Testis (tissue), 2 donors: ENCODE measurements at regions not wholly inside any gene's neighbourhood (a gene's known extent, or its start where the extent isn't known, plus 50 kb on each side); places are given as distances from the start of the nearest gene placed in this dataset.

ENCODE experiments used
- POLR2A ChIP-seq: fragments of 450-650 bp; IDR thresholded peaks from one replicate; pipeline ENCODE4 v1.6.1; 2017; ENCODE audit warnings: antibody characterized with exemption, mild to moderate bottlenecking, moderate library complexity
- TF ChIP-seq, protein P1 (sequence below), 3 experiments: fragments of 450-650 bp in 2 of 3; fragments of 200-600 bp in 1 of 3; sonication (generic) in 1 of 3; IDR thresholded peaks; one replicate each; pipeline ENCODE4 v1.5.1; 2016 to 2019; ENCODE audit warnings: antibody characterized with exemption in 3 of 3, mild to moderate bottlenecking in 2 of 3, moderate library complexity in 1 of 3

- TF ChIP-seq, protein P1, sequence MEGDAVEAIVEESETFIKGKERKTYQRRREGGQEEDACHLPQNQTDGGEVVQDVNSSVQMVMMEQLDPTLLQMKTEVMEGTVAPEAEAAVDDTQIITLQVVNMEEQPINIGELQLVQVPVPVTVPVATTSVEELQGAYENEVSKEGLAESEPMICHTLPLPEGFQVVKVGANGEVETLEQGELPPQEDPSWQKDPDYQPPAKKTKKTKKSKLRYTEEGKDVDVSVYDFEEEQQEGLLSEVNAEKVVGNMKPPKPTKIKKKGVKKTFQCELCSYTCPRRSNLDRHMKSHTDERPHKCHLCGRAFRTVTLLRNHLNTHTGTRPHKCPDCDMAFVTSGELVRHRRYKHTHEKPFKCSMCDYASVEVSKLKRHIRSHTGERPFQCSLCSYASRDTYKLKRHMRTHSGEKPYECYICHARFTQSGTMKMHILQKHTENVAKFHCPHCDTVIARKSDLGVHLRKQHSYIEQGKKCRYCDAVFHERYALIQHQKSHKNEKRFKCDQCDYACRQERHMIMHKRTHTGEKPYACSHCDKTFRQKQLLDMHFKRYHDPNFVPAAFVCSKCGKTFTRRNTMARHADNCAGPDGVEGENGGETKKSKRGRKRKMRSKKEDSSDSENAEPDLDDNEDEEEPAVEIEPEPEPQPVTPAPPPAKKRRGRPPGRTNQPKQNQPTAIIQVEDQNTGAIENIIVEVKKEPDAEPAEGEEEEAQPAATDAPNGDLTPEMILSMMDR (IDR thresholded peaks at IDR 0.05) = no peak
- TF ChIP-seq POLR2A = no peak
Observed at GRCh38 chrX:153238361-153238760, 59.3 kb downstream of the MAGEA1 start.
